Choroid plexus epithelial cell (primary cell): ENCODE measurements at regions not wholly inside any gene's neighbourhood (a gene's known extent, or its start where the extent isn't known, plus 50 kb on each side); places are given as distances from the start of the nearest gene placed in this dataset.

ENCODE experiments used
- DNase-seq: peaks from one replicate; pipeline ENCODE4 v3.0.0-alpha.2; 2010; ENCODE audit warnings: low read depth
- H3K4me3 ChIP-seq: 2 replicates; pipeline ENCODE4 v1.5.1; 2011; ENCODE audit warnings: low read depth, mild to moderate bottlenecking, control low read depth, low read length, moderate library complexity
- TF ChIP-seq, protein P1 (sequence below): conservative IDR thresholded peaks from 2 replicates; pipeline ENCODE4 v1.5.1; 2011; ENCODE audit warnings: low read depth, mild to moderate bottlenecking, control low read depth, inconsistent platforms, low read length, moderate library complexity

DNA sequence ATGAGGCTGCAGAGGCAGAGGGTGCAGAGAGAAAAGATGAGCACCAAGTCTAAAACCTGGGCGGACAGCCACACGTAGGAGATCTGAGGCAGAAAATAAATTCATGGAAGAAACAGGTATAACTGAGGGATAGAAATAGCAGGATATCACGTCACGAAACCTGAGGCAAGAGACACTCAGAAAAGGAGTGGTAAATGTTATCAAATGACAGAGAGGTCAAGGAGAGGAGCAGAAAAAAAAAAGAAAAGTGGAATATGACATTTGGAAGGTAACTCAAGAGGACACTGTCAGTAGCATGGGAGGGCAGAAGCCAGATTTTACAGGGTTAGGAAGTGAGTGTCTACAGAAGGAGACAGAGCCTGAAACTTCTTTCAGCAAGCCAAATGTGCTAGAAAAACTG, 84.2 kb upstream of the FBXL4 start:
- TF ChIP-seq, protein P1, sequence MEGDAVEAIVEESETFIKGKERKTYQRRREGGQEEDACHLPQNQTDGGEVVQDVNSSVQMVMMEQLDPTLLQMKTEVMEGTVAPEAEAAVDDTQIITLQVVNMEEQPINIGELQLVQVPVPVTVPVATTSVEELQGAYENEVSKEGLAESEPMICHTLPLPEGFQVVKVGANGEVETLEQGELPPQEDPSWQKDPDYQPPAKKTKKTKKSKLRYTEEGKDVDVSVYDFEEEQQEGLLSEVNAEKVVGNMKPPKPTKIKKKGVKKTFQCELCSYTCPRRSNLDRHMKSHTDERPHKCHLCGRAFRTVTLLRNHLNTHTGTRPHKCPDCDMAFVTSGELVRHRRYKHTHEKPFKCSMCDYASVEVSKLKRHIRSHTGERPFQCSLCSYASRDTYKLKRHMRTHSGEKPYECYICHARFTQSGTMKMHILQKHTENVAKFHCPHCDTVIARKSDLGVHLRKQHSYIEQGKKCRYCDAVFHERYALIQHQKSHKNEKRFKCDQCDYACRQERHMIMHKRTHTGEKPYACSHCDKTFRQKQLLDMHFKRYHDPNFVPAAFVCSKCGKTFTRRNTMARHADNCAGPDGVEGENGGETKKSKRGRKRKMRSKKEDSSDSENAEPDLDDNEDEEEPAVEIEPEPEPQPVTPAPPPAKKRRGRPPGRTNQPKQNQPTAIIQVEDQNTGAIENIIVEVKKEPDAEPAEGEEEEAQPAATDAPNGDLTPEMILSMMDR = no peak
- H3K4me3 ChIP-seq = no peak overlapping the region
- no peak for DNase-seq

DNA sequence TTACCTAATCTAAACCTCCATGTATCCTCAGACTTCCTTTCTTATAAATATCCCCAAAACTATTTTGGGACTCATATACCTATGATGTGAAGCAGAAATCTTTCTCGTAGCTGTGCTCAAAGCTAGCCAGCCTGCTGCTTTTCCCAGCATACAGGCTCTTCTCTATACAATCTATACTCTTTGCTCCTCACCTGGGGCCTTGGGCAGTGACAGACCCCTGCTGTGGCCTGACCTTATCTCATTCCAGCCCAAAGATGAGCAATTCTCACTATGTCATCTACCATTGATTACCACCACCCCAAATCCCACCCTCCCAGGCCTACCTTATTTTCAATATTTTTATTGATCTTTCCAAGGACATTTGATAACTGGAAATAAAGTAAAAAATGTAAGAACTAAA, 83.2 kb upstream of the FBXL4 start:
- TF ChIP-seq, protein P1 = no peak
- no peak overlapping the region for H3K4me3 ChIP-seq
- DNase-seq = no peak

DNA sequence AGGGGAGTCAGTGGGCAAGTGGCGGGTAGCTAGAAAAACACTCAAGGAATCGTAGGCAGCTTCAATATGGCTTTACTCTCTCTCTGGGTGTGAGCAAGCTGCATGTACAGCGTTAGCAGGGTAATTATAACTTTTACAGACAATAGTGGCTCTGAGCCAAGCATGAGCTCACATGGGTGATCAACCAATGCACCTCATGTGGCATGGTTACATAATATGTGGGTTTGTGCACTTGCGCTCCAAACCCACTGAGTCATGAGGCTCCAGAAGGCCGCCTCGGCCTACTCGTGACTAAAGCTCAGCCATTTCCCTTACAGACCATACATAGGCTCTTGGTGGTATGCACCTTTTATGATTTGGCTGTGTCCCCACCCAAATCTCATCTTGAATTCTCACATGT, 78.4 kb upstream of the FBXL4 start:
- no peak for DNase-seq
- TF ChIP-seq, protein P1 = no peak
- H3K4me3 ChIP-seq = no peak overlapping the region

DNA sequence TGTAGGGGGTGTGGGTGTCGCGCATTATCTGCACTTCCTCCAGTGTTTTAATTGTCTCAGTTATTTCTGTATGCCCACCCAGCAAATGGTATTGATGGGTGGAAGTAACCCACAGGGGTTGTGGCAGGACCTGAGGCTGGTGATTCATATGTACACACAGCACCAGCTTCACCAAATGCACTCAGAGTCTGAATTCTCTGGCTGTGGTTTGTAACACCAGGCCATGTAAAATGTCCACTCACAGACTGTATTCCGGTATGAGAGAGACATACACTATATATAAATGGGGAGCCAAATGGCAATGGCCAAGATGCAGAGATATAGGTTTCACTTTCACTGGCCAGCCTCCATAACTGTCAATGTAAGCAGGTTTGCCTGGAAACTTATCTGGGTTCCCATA, 76.3 kb upstream of the FBXL4 start:
- DNase-seq = no peak
- TF ChIP-seq, protein P1 = no peak
- no peak overlapping the region for H3K4me3 ChIP-seq

DNA sequence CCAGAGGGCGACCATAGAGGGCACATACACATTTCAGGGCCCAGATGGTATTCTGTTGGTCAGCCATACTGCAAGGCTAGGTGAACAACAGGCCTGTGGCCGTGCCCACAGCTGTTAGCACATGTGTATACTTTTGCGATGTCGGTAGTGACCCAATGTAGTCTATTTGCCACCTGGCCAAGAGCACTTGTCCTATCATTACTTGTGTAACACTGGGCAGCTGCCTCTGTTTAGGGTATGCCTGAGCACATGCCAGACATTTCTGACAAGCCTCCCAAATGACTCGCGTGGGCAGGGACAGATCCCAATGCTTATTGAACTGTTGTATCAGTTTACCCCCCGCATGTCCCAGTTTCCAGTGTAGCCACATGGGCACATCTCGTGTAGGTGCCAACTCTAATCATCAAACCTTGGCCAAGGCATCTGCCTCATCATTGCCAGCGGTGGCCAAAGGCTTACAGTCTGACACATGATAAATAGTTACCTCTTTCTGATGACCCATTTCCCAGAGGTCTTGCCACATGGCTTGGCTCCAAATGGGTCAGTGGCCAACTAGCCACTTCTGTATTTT, 74.4 kb upstream of the FBXL4 start:
- no peak overlapping the region for H3K4me3 ChIP-seq
- TF ChIP-seq, protein P1 = no peak
- DNase-seq = no peak

DNA sequence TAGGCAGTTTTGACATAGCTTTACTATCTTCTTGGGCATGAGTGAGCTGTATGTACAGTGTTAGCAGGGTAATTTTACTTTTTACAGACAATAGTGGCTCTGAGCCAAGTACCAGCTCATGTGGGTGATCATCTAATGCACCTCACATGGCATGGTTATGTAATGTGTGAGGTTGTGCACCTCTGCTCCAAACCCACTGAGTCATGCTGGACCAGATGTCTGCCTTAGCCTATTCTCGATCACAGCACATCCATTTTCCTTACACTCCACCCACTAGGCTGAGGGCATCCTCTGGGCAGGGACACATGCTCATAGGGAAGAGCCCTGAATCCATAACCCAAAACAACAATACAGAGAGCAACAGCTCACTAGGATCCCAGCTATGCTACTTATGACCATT, 71.6 kb upstream of the FBXL4 start:
- no peak for DNase-seq
- H3K4me3 ChIP-seq = no peak overlapping the region
- TF ChIP-seq, protein P1 = no peak

DNA sequence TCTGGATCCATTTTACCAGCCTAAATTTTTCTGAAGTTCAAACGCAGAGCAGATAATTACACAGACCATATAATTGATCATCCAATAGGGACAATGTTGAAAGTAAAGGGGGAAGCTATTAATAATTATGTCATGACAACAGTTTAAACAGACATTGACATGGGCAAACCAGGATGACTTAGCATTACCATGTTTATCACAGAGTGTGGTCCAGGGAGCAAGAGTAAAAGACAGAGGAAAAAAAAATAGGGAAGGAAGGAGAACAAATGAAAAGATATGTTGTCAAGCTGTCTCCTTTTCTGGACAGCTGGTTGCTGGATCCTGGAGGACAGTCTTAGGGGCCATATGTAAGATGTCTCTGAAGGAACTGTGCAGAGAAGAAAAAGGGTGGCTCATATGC, 69.4 kb upstream of the FBXL4 start:
- TF ChIP-seq, protein P1 = no peak
- H3K4me3 ChIP-seq = no peak overlapping the region
- no peak for DNase-seq
